ENCODE measurements at regions not wholly inside any gene's neighbourhood (a gene's known extent, or its start where the extent isn't known, plus 50 kb on each side); places are given as distances from the start of the nearest gene placed in this dataset.

DNA sequence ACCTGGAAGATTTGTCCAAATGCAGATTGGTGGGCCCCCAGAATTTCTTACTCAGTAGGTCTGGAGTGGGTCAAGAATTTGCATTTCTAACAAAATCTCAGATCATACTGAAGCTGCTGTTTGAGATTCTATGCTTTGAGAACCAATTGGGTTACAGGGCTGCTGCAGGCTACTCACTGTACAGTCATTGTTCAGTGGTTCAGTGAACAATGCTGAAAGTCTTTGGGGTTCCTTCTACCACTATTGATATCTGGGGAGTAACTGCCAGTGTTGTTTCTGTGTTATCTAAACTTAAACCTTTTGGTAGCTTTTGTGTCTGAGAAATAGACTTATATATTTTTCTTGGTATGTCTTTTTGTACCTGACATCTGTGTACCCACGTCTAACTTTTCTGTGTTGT lies 187.5 kb downstream of the TANC2 start:
- DNase-seq (ENCODE audit: low read depth) = no peak
- TF ChIP-seq, protein P1, sequence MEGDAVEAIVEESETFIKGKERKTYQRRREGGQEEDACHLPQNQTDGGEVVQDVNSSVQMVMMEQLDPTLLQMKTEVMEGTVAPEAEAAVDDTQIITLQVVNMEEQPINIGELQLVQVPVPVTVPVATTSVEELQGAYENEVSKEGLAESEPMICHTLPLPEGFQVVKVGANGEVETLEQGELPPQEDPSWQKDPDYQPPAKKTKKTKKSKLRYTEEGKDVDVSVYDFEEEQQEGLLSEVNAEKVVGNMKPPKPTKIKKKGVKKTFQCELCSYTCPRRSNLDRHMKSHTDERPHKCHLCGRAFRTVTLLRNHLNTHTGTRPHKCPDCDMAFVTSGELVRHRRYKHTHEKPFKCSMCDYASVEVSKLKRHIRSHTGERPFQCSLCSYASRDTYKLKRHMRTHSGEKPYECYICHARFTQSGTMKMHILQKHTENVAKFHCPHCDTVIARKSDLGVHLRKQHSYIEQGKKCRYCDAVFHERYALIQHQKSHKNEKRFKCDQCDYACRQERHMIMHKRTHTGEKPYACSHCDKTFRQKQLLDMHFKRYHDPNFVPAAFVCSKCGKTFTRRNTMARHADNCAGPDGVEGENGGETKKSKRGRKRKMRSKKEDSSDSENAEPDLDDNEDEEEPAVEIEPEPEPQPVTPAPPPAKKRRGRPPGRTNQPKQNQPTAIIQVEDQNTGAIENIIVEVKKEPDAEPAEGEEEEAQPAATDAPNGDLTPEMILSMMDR (IDR thresholded peaks at IDR 0.05; ENCODE audit: low read depth, low read length, missing control alignments) = no peak
- in situ Hi-C loops (cut with HindIII; ENCODE audit: low sequenced_read_pairs) = no loop called here

DNA sequence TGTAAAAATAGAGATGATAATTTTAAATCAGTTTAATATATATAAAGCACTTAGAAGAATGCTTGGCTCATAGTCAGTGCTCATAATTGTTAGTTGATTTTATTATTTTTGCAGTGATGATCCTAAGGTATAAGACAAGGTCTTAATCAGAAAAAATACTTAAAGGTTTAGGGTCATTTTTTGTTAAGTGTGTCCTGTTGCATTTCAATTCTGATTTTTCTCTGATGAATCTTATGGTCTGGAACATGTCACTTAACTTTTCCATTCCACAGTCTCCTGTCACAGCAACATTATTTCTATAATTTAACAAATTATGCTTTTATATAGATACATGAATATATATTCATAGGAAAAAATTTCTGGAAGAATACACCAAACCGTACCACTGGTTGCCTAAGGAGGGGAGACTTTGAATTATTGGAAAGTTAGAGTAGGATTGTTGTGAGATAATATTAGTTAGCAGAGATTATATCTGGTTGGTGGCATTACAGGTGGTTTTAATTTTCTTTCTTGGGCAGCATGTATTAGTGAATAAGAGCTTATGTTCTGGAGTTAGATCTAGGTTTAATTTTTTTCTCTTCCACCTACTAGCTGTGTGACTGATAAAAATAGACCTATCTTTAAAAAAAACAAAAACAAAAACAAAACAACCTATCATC lies 188.7 kb downstream of the TANC2 start:
- no peak for DNase-seq (ENCODE audit: low read depth)
- in situ Hi-C loops (cut with HindIII; ENCODE audit: low sequenced_read_pairs) = no loop called here
- H3K4me3 ChIP-seq (ENCODE audit: low read depth, low read length) = no peak overlapping the region
- TF ChIP-seq, protein P1 (IDR thresholded peaks at IDR 0.05; ENCODE audit: low read depth, low read length, missing control alignments) = no peak

More for the DNA sequence above, 187.5 kb downstream of the TANC2 start:
- H3K4me3 ChIP-seq (ENCODE audit: low read depth, low read length) = no peak overlapping the region

DNA sequence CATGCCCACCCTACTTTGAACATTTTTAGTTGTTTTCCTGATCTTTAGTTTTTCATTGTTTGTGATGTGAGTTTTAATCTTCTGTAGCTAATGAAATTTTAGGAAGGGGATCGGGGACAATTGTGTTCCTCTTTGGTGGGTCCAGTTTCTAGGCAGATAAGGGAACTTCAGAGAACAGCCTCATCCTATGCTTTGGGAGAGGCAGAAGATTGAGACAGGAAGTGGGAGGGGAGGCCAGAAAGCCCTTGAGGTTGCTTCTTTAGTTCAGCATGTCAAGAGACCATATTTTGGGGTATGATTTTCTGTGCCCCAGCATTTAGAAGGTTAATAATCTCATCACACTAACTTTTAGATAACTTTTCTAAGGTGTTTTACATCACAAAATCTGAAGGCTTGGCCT lies 191.0 kb downstream of the TANC2 start:
- H3K4me3 ChIP-seq (ENCODE audit: low read depth, low read length) = no peak overlapping the region
- TF ChIP-seq, protein P1 (IDR thresholded peaks at IDR 0.05; ENCODE audit: low read depth, low read length, missing control alignments) = no peak
- in situ Hi-C loops (cut with HindIII; ENCODE audit: low sequenced_read_pairs) = no loop called here
- no peak for DNase-seq (ENCODE audit: low read depth)

DNA sequence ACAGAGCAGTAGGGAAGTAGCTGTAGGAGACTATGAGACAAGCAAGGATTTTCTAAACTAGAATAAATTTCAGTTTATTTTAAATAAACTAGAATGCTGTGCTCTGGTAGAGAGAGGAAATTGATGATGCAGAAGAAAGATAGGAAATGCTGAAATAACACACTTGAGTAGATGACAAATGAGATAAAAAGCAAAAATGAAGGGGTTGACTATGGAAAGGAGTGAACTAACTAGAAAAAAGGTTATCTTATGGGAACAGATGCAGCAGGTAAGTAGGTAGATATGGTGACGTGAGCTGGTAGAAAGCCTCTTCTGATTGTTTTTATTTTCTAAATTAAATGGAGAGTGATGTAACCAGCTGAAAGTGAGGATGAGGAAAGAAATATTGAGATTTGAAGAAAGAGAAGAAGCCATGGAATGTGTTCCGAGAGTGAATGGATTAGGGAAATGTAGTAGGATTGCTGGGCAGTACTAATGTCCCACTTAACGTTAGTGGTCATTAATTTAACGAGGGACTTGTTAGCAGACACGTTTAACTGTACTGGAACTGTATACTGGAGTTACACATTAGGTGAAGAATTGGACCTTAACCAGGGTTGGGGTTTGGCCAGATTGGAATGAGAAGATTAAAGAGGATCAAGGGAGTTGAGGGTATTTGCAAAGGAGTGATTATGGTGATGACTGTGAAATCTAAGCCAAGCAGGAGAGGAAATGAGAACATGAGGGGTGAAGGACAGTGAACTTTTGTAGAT lies 196.5 kb downstream of the TANC2 start:
- no peak for DNase-seq (ENCODE audit: low read depth)
- TF ChIP-seq, protein P1 (IDR thresholded peaks at IDR 0.05; ENCODE audit: low read depth, low read length, missing control alignments) = no peak
- in situ Hi-C loops (cut with HindIII; ENCODE audit: low sequenced_read_pairs) = no loop called here
- H3K4me3 ChIP-seq (ENCODE audit: low read depth, low read length) = no peak overlapping the region

DNA sequence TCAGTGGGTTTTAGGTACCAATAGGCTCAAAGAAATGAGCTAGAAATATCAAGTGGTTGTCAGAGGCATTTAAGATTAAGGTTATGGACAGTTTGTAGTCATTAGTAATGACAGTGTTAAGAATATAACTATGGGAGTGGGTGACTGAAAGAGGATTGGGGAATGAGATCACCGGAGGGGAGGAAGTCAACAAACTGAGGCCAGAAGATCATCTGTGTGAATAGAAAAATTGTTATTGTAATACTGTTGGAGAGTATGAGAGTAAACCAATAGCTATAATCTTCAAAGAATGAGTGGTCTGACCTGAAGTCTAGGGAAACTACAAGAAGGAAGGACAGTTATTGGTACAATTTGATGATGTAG lies 197.1 kb downstream of the TANC2 start:
- TF ChIP-seq, protein P1 (IDR thresholded peaks at IDR 0.05; ENCODE audit: low read depth, low read length, missing control alignments) = no peak
- in situ Hi-C loops (cut with HindIII; ENCODE audit: low sequenced_read_pairs) = no loop called here
- H3K4me3 ChIP-seq (ENCODE audit: low read depth, low read length) = no peak overlapping the region
- no peak for DNase-seq (ENCODE audit: low read depth)

DNA sequence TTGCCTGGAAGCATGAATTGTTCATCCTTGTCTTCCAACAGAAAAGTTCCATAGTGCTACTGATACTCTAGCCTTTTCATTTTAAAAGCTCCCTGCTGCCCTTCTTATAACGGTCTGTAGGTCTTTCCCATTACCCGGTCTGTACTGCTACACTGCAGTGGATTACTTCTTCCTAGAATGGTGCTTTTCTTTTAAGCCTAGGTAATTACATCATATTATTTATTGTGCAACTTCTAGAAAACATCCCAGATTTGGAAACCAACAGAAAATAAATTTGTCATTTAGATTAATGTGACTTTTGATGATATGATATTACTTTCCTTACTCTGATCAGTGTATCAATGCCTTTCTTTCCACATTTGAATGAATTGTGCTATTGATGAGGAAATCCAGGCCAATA lies 199.4 kb downstream of the TANC2 start:
- H3K4me3 ChIP-seq (ENCODE audit: low read depth, low read length) = no peak overlapping the region
- TF ChIP-seq, protein P1 (IDR thresholded peaks at IDR 0.05; ENCODE audit: low read depth, low read length, missing control alignments) = no peak
- in situ Hi-C loops (cut with HindIII; ENCODE audit: low sequenced_read_pairs) = no loop called here
- DNase-seq (ENCODE audit: low read depth) = no peak
